Breast epithelium (tissue), 4 donors: ENCODE measurements at regions not wholly inside any gene's neighbourhood (a gene's known extent, or its start where the extent isn't known, plus 50 kb on each side); places are given as distances from the start of the nearest gene placed in this dataset.

Source experiments
- DNase-seq, 2 donors: peaks; one replicate each; pipeline ENCODE4 v3.0.0-alpha.2; 2019; ENCODE audit warnings: low spot score in 2 of 2
- H3K27ac ChIP-seq, 2 donors: fragments of 200-600 bp; sonication (generic) in 1 of 2; one replicate each; pipeline ENCODE4 v1.5.1; 2016 to 2019; ENCODE audit warnings: mild to moderate bottlenecking in 1 of 2
- H3K27me3 ChIP-seq, 2 donors: fragments of 200-600 bp; sonication (generic) in 1 of 2; one replicate each; pipeline versions ENCODE4 v1.5.1 to v1.6.0; 2017 to 2019; ENCODE audit warnings: control low read depth in 1 of 2, mild to moderate bottlenecking in 1 of 2
- H3K36me3 ChIP-seq: fragments of 200-600 bp; one replicate; pipeline ENCODE4 v1.5.1; 2019
- H3K4me1 ChIP-seq, 2 donors: fragments of 200-600 bp; sonication (generic); one replicate each; pipeline ENCODE4 v1.5.1; 2016 to 2019; ENCODE audit warnings: control low read depth in 1 of 2
- H3K4me3 ChIP-seq, 3 donors: fragments of 200-600 bp; sonication (generic); 1 replicate in 2 of 3; 2 replicates in 1 of 3; pipeline ENCODE4 v1.5.1; 2016 to 2019; ENCODE audit warnings: mild to moderate bottlenecking in 3 of 3, moderate library complexity in 2 of 3
- H3K9me3 ChIP-seq, 2 donors: fragments of 200-600 bp; sonication (generic) in 1 of 2; one replicate each; pipeline ENCODE4 v1.5.1; 2016 to 2019; ENCODE audit warnings: control low read depth in 1 of 2
- CTCF ChIP-seq, 3 donors: fragments of 450-650 bp; IDR thresholded peaks; one replicate each; pipeline ENCODE4 v1.5.1; 2016 to 2017; ENCODE audit warnings: antibody characterized with exemption in 3 of 3, mild to moderate bottlenecking in 3 of 3, moderate library complexity in 3 of 3
- POLR2A ChIP-seq: fragments of 450-650 bp; IDR thresholded peaks from one replicate; pipeline ENCODE4 v1.6.1; 2016; ENCODE audit warnings: antibody characterized with exemption, mild to moderate bottlenecking, moderate library complexity
- POLR2AphosphoS5 ChIP-seq, 3 donors: sonication (generic); formaldehyde crosslinking; IDR thresholded peaks; one replicate each; pipeline ENCODE4 v1.6.1; 2017; ENCODE audit warnings: antibody characterized with exemption in 3 of 3
- intact Hi-C: fragments of 100-400 bp; cut with DNase I; formaldehyde crosslinking; loops from one replicate; pipeline ENCODE4 v1.15.1; 2023; ENCODE audit warnings: low total_unique reads

- Histone ChIP-seq H3K27ac (no peak overlapping the region), H3K27me3 (no peaks in the 10 kb centered on the region), H3K4me1 (no peaks in the 10 kb centered on the region), H3K4me3 (no peak overlapping the region), H3K9me3 (no peaks in the 10 kb centered on the region), H3K36me3 (no peaks in the 10 kb centered on the region)
- TF ChIP-seq CTCF (IDR thresholded peaks at IDR 0.05) (no peak), POLR2AphosphoS5 (IDR thresholded peaks at IDR 0.05) (no peak), POLR2A (no peak)
- no peak for DNase-seq
- intact Hi-C loops, result no loop called here
Observed at GRCh38 chr10:85235258-85235657, 906.9 kb downstream of the CCSER2 start.

GRCh38 chr10:85238676-85239075, 910.3 kb downstream of the CCSER2 start:
- no peaks in the 10 kb centered on the region for H3K9me3 ChIP-seq
- no peaks in the 10 kb centered on the region for H3K27me3 ChIP-seq
- DNase-seq, result no peak
- no peaks in the 10 kb centered on the region for H3K36me3 ChIP-seq
- no peak for TF ChIP-seq POLR2A
- TF ChIP-seq CTCF (IDR thresholded peaks at IDR 0.05), result no peak
- no peak for TF ChIP-seq POLR2AphosphoS5 (IDR thresholded peaks at IDR 0.05)
- intact Hi-C loops, result no loop called here
- H3K4me3 ChIP-seq, result no peak overlapping the region
- no peak overlapping the region for H3K27ac ChIP-seq
- no peaks in the 10 kb centered on the region for H3K4me1 ChIP-seq

- H3K4me3 ChIP-seq, result no peak overlapping the region
- no peaks in the 10 kb centered on the region for H3K4me1 ChIP-seq
- DNase-seq, result no peak
- no peaks in the 10 kb centered on the region for H3K36me3 ChIP-seq
- no peaks in the 10 kb centered on the region for H3K27me3 ChIP-seq
- no peak for TF ChIP-seq CTCF (IDR thresholded peaks at IDR 0.05)
- TF ChIP-seq POLR2A, result no peak
- no peak for TF ChIP-seq POLR2AphosphoS5 (IDR thresholded peaks at IDR 0.05)
- no peak overlapping the region for H3K27ac ChIP-seq
- H3K9me3 ChIP-seq, result no peaks in the 10 kb centered on the region
- intact Hi-C loops, result loop anchor here (5.0 kb wide), 1 partner anchor 1422 kb away; no protein-coding TSS in a partner anchor
Observed at GRCh38 chr10:85250304-85250703, 921.9 kb downstream of the CCSER2 start.

GRCh38 chr10:85256481-85256880, 928.1 kb downstream of the CCSER2 start:
- TF ChIP-seq POLR2AphosphoS5 (IDR thresholded peaks at IDR 0.05) (no peak), CTCF (IDR thresholded peaks at IDR 0.05) (no peak), POLR2A (no peak)
- Histone ChIP-seq H3K9me3 (no peaks in the 10 kb centered on the region), H3K4me1 (no peaks in the 10 kb centered on the region), H3K4me3 (no peak overlapping the region), H3K36me3 (no peaks in the 10 kb centered on the region), H3K27ac (no peak overlapping the region), H3K27me3 (no peaks in the 10 kb centered on the region)
- intact Hi-C loops, result no loop called here
- no peak for DNase-seq

GRCh38 chr10:85259908-85260307, 931.5 kb downstream of the CCSER2 start:
- Histone ChIP-seq H3K4me3 (no peak overlapping the region), H3K27ac (no peak overlapping the region), H3K27me3 (no peaks in the 10 kb centered on the region), H3K36me3 (no peaks in the 10 kb centered on the region), H3K4me1 (no peaks in the 10 kb centered on the region), H3K9me3 (no peaks in the 10 kb centered on the region)
- TF ChIP-seq POLR2AphosphoS5 (IDR thresholded peaks at IDR 0.05) (no peak), POLR2A (no peak), CTCF (IDR thresholded peaks at IDR 0.05) (no peak)
- no peak for DNase-seq
- intact Hi-C loops, result loop anchor here (10.0 kb wide), 1 partner anchor 1215 kb away; no protein-coding TSS in a partner anchor
